ENCODE measurements at regions not wholly inside any gene's neighbourhood (a gene's known extent, or its start where the extent isn't known, plus 50 kb on each side); places are given as distances from the start of the nearest gene placed in this dataset.

- 63 to 78% methylated on average over 1 of the region's 1 CpG for WGBS, 2 donors
- H3K27ac ChIP-seq (ENCODE audit: low read depth in 1 of 2, low read length in 1 of 2): no peak overlapping the region
- ATAC-seq (ENCODE audit: insufficient read depth, low FRiP score): no peak
- H3K36me3 ChIP-seq (ENCODE audit: control insufficient read depth in 4 of 4, insufficient read depth in 4 of 4, low read length in 4 of 4): no peaks in the 10 kb centered on the region
- no peaks in the 10 kb centered on the region for H3K9me3 ChIP-seq (ENCODE audit: control insufficient read depth in 4 of 4, insufficient read depth in 3 of 4, low read length in 3 of 4)
- H3K4me1 ChIP-seq (ENCODE audit: control insufficient read depth in 5 of 5, insufficient read depth in 5 of 5, low read length in 5 of 5): no peaks in the 10 kb centered on the region
- no peak for TF ChIP-seq CTCF (IDR thresholded peaks at IDR 0.05; ENCODE audit: control extremely low read depth, extremely low read depth)
- no peaks in the 10 kb centered on the region for H3K27me3 ChIP-seq (ENCODE audit: control insufficient read depth in 3 of 3, insufficient read depth in 3 of 3, low read length in 2 of 3)
- DNase-seq: no peak
- H3K4me3 ChIP-seq: no peak overlapping the region
- no peak overlapping the region for H3K9ac ChIP-seq (ENCODE audit: insufficient read depth in 1 of 2, low read length in 2 of 2)
Observed at GRCh38 chr5:152978141-152978835, 512.2 kb upstream of the GRIA1 start.

DNA sequence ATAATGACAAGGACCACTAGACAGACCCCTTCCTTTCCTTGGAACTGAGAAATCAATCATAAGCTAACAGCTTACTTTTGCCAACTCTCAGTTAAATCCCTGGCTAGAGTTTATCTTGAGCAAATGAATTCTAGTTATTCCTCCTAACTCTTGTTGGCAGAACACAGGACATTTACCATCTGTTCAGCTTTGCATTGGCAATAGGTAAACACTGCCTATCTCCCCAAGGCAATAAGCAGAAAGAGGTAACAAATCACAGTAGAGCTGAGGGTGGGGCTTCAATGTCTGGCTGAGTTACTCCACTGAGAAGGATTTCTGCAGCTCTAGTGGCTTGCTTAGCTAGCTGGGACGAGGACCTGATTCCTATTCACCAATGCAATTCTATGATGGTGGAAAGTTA is 503.3 kb upstream of the GRIA1 start:
- no peak for TF ChIP-seq CTCF (IDR thresholded peaks at IDR 0.05; ENCODE audit: control extremely low read depth, extremely low read depth)
- peak in 2 of 3 donors; percentile 9 to 21 for DNase-seq
- Histone ChIP-seq H3K36me3 (ENCODE audit: control insufficient read depth in 4 of 4, insufficient read depth in 4 of 4, low read length in 4 of 4) (no peaks in the 10 kb centered on the region), H3K4me3 (no peak overlapping the region), H3K9ac (ENCODE audit: insufficient read depth in 1 of 2, low read length in 2 of 2) (no peak overlapping the region), H3K27me3 (ENCODE audit: control insufficient read depth in 3 of 3, insufficient read depth in 3 of 3, low read length in 2 of 3) (no peaks in the 10 kb centered on the region), H3K9me3 (ENCODE audit: control insufficient read depth in 4 of 4, insufficient read depth in 3 of 4, low read length in 3 of 4) (no peaks in the 10 kb centered on the region), H3K27ac (ENCODE audit: low read depth in 1 of 2, low read length in 1 of 2) (no peak overlapping the region), H3K4me1 (ENCODE audit: control insufficient read depth in 5 of 5, insufficient read depth in 5 of 5, low read length in 5 of 5) (peaks cover 0 to 4% (median 0%) of the 10 kb centered on the region in 5 donors)
- 41 to 80% methylated on average over 1 of the region's 1 CpG for WGBS, 2 donors
- no peak for ATAC-seq (ENCODE audit: insufficient read depth, low FRiP score)

DNA sequence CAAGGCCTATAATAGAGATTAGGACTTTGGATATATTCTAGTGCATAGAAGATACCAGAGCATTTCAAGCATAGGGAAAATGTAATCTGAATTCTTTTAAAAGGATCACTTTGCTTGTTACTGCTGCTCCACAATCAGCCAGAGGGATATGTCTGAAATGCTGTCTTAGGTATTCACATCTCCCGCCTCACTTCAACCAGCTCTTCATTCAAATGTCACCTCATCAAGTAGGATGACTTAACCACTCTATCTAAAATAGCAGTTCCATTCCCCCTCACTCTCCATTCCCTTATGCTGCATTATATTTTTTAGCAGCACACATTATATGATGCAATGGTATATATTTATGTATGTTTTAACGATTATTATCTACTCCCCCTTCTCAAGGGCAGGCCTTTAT is 500.3 kb upstream of the GRIA1 start:
- ATAC-seq (ENCODE audit: insufficient read depth, low FRiP score) (no peak), DNase-seq (peak in 1 of 3 donors; percentile 4)
- TF ChIP-seq CTCF (IDR thresholded peaks at IDR 0.05; ENCODE audit: control extremely low read depth, extremely low read depth): no peak
- Histone ChIP-seq H3K4me1 (ENCODE audit: control insufficient read depth in 5 of 5, insufficient read depth in 5 of 5, low read length in 5 of 5) (peaks cover 0 to 4% (median 0%) of the 10 kb centered on the region in 5 donors), H3K9me3 (ENCODE audit: control insufficient read depth in 4 of 4, insufficient read depth in 3 of 4, low read length in 3 of 4) (no peaks in the 10 kb centered on the region), H3K27me3 (ENCODE audit: control insufficient read depth in 3 of 3, insufficient read depth in 3 of 3, low read length in 2 of 3) (no peaks in the 10 kb centered on the region), H3K9ac (ENCODE audit: insufficient read depth in 1 of 2, low read length in 2 of 2) (no peak overlapping the region), H3K36me3 (ENCODE audit: control insufficient read depth in 4 of 4, insufficient read depth in 4 of 4, low read length in 4 of 4) (no peaks in the 10 kb centered on the region), H3K27ac (ENCODE audit: low read depth in 1 of 2, low read length in 1 of 2) (no peak overlapping the region), H3K4me3 (no peak overlapping the region)
- 83 to 88% methylated on average over 2 of the region's 2 CpGs for WGBS, 2 donors

GRCh38 chr5:152990649-152991048 is 499.8 kb upstream of the GRIA1 start:
- H3K27ac ChIP-seq (ENCODE audit: low read depth in 1 of 2, low read length in 1 of 2): no peak overlapping the region
- 76 to 86% methylated on average over 2 of the region's 2 CpGs for WGBS, 2 donors
- H3K9me3 ChIP-seq (ENCODE audit: control insufficient read depth in 4 of 4, insufficient read depth in 3 of 4, low read length in 3 of 4): no peaks in the 10 kb centered on the region
- no peaks in the 10 kb centered on the region for H3K27me3 ChIP-seq (ENCODE audit: control insufficient read depth in 3 of 3, insufficient read depth in 3 of 3, low read length in 2 of 3)
- no peak for DNase-seq
- no peaks in the 10 kb centered on the region for H3K36me3 ChIP-seq (ENCODE audit: control insufficient read depth in 4 of 4, insufficient read depth in 4 of 4, low read length in 4 of 4)
- no peak for TF ChIP-seq CTCF (IDR thresholded peaks at IDR 0.05; ENCODE audit: control extremely low read depth, extremely low read depth)
- peaks cover 0 to 4% (median 0%) of the 10 kb centered on the region in 5 donors for H3K4me1 ChIP-seq (ENCODE audit: control insufficient read depth in 5 of 5, insufficient read depth in 5 of 5, low read length in 5 of 5)
- no peak overlapping the region for H3K9ac ChIP-seq (ENCODE audit: insufficient read depth in 1 of 2, low read length in 2 of 2)
- H3K4me3 ChIP-seq: no peak overlapping the region
- ATAC-seq (ENCODE audit: insufficient read depth, low FRiP score): peak; percentile 15

All from lung (tissue), 11 donors.